LNCaP clone FGC (cell line): ENCODE measurements at regions not wholly inside any gene's neighbourhood (a gene's known extent, or its start where the extent isn't known, plus 50 kb on each side); places are given as distances from the start of the nearest gene placed in this dataset.

Source experiments
- DNase-seq: peaks from one replicate; pipeline ENCODE4 v3.0.0-alpha.2; 2011; ENCODE audit warnings: low read depth
- H3K4me3 ChIP-seq: 2 replicates; pipeline ENCODE4 v1.5.1; 2011; ENCODE audit warnings: mild to moderate bottlenecking, low read depth, low read length, control low read depth
- TF ChIP-seq, protein P1 (sequence below): IDR thresholded peaks from 2 replicates; pipeline ENCODE4 v1.5.1; 2012; ENCODE audit warnings: mild to moderate bottlenecking; ENCODE audit not compliant: control insufficient read depth, insufficient read depth; ENCODE audit errors: extremely low read depth

DNA sequence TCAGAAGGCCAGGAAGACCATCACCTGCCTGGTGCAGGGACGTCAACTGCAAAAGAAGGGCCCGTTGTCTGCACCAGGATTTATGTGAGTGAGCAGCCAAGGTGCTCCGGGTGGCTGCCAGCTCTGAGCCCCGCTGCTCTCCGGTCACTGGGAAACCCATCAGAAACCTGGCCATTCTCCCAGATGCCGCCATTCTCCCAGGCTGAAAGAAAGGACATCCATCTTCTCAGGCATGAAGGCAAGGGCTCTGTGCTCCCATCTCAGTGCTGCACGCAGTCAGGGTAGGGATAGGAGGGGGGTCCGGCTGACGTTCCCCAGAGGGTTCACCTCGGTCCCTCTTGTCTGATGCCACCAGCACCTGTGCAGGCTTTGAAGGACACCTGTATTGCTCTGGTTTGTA is 158.4 kb downstream of the ERCC6L2 start:
- TF ChIP-seq, protein P1, sequence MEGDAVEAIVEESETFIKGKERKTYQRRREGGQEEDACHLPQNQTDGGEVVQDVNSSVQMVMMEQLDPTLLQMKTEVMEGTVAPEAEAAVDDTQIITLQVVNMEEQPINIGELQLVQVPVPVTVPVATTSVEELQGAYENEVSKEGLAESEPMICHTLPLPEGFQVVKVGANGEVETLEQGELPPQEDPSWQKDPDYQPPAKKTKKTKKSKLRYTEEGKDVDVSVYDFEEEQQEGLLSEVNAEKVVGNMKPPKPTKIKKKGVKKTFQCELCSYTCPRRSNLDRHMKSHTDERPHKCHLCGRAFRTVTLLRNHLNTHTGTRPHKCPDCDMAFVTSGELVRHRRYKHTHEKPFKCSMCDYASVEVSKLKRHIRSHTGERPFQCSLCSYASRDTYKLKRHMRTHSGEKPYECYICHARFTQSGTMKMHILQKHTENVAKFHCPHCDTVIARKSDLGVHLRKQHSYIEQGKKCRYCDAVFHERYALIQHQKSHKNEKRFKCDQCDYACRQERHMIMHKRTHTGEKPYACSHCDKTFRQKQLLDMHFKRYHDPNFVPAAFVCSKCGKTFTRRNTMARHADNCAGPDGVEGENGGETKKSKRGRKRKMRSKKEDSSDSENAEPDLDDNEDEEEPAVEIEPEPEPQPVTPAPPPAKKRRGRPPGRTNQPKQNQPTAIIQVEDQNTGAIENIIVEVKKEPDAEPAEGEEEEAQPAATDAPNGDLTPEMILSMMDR: no peak
- no peak overlapping the region for H3K4me3 ChIP-seq
- no peak for DNase-seq

DNA sequence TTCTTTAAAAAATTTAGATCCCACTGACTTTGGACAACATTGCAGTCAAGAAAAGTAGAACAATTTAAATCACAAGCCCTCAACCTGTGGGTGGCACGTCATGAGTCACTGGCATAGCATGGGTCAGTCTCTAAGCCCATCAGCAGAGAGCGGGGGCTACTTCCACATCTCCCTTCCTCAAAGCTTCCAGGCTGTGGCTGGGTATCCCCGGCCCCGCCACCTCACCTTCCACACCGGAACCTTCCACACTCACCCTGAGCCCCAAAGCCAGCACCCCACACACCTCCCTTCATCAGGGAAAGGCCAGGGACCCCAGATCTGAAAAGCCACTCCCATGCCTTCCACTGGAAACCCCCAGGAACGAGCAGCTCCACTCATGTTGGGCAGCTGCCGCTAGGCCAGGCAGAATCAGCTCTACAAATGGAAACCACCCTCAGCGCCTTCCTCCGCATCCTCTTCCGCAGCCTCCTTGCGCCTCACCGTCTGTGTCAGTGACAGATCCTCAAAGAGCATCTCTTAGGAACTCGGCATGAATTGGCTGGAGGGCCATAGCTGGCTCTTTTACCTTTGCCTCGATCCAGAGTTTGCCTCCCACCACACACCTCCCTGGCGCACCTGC is 156.5 kb downstream of the ERCC6L2 start:
- no peak for DNase-seq
- TF ChIP-seq, protein P1: no peak
- H3K4me3 ChIP-seq: no peak overlapping the region

DNA sequence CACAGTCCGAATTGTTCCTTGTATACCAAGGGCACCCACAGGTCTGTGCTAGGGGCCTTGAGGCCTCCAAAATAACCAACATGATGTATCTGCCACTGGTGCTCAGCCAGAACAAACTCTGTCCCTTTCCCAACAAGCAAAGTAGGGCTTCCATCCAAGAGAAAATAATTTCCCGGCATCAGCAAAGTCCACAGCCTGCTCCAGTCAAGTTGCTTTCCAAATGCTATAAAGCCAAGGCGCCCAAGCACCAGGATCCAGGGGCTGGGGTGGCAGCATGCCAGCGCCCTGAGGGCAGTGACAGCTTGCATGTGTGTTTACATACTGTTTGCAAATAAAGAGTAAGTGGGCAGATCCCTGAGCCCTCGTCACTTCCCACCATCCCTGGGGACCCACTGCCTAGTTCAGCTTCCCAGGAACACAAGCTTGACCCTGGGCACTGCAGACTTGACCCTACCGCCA is 155.9 kb downstream of the ERCC6L2 start:
- no peak overlapping the region for H3K4me3 ChIP-seq
- DNase-seq: peak; percentile 99
- TF ChIP-seq, protein P1: no peak

DNA sequence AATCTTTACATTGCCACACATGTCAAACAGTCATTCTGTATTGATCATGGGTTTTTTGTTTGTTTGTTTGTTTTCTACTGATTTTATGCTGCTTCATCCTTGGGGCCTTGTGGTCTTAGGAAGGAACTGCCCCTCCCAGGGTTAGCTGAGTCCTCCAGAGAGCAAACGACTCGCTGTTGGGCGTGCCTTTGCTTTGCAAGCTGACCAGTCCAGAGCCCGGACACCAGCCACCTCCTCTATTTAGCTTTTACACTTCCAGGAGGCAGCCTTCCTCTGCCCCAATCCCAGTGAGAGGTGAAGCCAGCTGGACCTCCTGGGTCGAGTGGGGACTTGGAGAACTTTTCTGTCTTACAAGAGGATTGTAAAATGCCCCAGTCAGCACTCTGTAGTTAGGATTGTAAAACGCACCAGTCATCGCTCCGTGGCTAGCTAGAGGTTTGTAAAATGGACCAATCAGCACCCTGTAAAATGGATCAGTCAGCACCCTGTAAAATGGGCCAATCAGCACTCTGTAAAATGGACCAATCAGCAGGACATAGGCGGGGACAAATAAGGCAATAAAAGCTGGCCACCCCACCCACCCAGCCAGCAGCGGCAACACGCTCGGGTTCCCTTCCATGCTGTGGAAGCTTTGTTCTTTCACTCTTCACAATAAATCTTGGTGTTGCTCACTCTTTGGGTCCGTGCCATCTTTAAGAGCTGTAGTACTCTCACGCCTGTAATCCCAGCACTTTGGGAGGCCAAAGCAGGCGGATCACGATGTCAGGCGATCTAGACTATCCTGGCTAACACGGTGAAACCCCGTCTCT is 154.4 kb downstream of the ERCC6L2 start:
- DNase-seq: no peak
- TF ChIP-seq, protein P1: no peak
- H3K4me3 ChIP-seq: no peak overlapping the region

DNA sequence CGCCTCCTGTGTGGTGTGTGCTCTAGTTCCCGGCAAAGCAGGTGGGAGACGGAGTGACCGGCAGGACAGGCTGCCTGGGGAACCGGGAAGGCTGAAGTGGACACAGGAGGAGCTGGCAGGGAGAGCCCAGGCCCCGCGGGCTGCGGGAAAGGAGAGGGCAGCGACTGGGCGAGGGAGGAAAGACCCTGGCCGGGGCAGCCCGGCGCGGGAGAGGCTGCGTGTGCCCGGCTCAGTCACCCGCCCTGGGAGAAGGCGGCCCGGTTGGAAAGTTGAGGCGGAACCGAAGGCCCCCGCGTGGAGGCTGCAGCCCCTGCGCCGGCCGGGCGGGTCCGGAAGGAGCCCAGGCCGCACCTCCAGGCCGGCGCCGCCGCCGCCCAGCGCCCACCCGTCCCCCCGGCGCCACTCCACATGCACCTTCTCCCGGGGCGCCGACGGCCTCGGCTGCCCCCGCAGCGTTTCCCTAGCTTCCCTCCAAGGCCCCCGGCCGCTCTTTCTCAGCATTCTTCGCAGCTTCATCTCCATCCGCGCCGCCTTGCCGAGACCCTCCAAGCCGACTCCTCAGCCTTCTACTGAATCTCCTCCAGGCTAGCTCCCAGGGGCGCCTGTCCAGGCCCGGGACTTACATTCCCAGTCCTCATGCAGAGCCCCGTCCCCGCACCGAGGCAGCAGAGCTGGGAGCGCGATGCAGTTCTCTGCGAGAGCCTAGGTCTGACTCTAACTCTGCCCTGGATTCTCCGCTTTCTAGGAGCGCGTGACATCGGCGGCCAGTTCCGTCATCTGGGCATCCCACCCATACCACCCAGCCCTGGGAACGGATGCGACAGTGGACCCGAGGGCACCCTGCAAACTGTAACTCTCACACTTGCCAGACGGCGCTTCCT is 152.0 kb downstream of the ERCC6L2 start:
- DNase-seq: no peak
- TF ChIP-seq, protein P1: no peak
- H3K4me3 ChIP-seq: no peak overlapping the region

DNA sequence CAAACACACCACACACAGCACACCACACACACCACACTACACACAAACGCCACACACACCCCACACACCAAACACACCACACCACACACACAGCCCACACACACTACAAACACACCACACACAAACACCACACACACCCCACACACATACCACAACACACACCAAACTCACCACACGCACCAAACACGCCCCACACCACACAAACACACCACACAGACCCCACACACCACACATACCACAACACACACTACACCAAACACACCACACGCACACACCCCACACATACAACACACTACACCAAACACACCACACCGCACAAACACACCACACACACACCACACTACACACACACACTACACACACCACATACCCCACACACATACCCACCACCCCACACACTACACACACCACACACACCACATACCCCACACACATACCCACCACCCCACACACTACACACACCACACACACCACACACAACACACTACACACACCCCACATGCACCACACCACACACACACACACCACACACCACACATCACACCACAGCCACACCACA is 151.2 kb downstream of the ERCC6L2 start:
- no peak overlapping the region for H3K4me3 ChIP-seq
- DNase-seq: no peak
- TF ChIP-seq, protein P1: no peak
